Stimulated activated CD4-positive, alpha-beta T cell treated with anti-CD3 and anti-CD28 coated beads, Interleukin-2, amount 100 ng/mL, for 24 hours (primary cell): ENCODE measurements at regions not wholly inside any gene's neighbourhood (a gene's known extent, or its start where the extent isn't known, plus 50 kb on each side); places are given as distances from the start of the nearest gene placed in this dataset.

ENCODE experiments used
- DNase-seq, 2 donors: peaks; one replicate each; pipeline ENCODE4 v3.0.0-alpha.2; 2020

DNA sequence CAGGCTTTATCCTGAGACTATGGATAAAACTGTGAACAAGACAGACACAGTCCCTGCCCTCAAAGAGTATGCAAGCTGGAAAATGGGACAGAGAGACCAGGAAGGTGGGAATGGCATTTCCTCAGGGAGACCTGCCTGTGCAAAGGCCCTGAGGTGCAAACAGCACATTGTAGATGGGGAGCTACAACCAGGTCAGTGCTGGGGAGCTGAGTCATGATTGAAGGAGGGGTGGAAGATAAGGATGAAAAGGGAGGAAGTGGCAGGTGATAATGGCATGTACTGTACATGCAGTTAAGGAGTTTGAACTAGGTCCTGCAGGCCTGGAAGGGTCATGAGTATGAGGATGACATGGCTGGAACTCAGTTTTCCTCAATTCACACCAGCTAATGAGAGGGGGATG, 75.5 kb upstream of the BOD1 start:
- no peak for DNase-seq

DNA sequence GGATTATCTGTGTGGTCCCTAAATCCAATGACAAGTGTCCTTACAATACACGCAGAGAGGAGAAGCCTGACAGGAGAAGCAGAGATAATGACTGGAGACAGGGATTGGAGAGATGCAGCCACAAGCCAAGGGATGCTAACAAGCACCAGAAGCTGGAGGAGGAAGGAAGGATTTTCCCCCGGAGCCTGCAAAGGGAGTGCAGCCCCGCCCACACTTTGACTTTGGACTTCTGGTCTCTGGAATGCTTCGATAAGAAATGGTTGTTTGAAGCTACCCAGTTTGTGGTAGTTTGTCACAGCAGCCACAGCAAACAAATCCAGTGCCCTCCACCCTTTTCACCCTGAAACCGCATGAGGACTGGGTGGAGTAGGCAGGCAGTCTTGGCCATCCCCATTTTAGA, 77.2 kb upstream of the BOD1 start:
- no peak for DNase-seq

DNA sequence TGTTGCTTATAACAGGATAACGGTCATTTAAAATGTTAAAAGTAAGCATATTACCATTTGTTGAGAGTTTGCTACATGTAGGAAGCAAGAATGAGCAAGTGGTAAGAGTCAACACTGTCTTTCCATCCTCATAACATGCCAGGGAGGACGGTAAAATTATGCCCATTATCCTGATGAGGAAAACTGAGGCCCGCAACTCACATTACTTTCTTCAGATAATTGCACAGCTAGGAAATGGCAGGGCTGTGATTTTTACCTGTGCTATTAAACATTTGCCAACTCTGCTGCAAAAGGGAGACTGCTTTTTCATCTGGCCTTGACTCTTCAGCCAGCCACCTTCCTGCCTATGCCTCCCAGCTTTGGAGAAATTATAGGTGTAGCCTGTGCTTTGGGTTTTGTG, 79.8 kb upstream of the BOD1 start:
- DNase-seq, result no peak

GRCh38 chr5:173697931-173698579, 81.6 kb upstream of the BOD1 start:
- DNase-seq, result no peak

- DNase-seq, result no peak
Measured at GRCh38 chr5:173699966-173700365, 83.5 kb upstream of the BOD1 start.

DNA sequence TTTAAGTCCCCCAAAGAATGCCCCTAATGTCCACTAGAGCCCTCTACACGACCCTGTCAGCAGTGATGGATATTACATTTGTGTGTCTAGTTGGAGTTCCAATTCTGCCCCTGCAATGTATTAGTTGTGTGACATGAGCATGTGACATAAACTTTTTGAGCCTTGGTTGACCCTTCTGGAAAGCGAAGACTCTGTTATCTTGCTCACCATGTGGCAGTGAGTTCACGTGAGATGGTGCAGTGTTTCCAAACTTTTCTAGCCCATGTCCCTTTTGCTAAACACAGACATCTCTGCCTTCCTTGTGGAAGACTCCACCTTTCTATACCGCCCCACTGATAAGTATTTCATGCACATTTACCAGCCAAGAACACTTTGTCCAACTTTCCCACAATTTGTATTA, 87.0 kb upstream of the BOD1 start:
- DNase-seq, result no peak

DNA sequence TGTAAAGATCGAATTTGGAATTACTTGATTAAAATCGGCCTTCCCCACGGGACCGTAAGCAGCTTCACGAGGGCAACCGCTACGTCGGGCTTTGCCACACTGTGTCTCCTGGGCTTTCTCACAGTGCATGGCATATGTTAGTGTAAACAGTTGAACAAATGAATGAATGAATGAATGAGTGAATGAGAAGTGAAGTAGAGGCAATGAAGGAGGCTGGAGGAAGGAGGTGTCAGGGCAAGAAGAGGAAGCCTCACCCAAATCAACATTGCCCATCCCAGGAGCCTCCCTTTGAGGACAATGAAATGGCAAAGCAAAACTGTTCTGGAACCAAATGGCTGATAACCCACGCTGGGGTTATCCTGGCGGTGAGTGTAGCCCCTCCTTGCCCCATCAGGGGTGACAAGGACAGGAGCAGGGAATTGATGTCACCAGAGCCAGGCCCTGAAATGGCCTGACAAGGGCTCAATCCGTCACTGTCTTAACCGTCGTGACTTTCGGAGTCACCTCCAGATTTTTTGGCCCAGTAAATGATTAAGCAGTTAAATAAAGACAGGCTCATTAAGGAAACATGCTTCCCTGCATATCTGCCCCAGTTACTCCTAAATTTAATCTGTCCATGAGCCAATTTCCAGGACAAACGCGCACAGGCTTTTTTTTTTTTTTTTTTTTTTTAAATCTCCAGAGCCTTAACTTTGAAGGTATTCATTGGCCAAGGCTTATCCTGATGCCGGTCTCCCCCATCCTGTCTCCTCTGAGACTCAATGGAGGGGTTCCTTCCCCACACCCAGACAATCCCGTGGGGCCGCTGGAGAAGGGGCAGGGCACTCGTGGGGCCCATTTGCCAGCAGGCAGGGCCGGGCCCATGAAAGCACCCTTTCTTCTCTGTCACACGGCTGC, 88.4 kb upstream of the BOD1 start:
- DNase-seq, result no peak

DNA sequence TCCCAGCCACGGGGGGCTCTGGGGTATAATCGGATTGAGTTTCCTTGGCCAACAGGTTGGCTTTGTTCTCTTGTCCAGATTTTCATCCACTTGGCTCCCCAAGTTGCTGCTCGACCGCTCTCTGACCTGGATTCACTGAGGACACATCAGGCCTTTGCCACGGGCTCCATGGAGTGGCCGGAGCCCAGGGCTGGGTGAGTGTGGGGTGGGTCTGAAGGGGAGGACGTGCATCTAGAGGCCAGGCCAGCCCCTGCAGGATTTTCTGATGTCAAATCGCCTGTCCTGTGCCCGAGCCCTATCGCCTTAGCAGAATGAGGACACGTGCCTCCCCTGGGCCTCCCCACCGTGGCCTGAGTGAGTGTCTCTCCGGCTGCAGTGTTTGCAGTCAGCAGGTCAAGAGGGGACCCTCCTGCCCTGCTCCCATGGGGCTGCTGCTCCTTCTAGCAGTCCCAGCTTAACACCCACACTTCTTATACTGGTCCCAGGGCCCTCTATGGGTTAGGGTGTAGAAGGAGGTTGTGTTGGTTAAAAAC, 89.1 kb upstream of the BOD1 start:
- no peak for DNase-seq

GRCh38 chr5:173706700-173707099, 90.2 kb upstream of the BOD1 start:
- no peak for DNase-seq

DNA sequence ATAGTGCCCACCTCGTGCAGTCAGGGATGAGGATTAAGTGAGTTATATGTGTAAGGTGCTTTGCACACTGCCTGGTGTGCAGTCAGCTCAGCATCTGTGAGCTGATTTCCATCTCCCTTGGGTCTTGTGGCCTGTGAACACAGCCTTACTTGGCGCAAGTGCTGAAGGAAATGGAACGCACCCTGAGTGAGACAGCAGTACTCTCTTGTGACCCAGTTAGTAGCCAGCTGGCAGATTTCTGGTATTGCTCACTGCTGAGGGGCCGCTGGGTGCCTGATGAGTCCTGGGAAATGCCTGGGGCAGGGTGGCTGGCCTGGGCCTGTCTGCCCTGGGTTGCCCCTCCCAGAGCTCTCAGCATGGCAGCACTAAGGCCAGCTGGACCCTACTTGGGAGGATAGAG, 90.9 kb upstream of the BOD1 start:
- no peak for DNase-seq

DNA sequence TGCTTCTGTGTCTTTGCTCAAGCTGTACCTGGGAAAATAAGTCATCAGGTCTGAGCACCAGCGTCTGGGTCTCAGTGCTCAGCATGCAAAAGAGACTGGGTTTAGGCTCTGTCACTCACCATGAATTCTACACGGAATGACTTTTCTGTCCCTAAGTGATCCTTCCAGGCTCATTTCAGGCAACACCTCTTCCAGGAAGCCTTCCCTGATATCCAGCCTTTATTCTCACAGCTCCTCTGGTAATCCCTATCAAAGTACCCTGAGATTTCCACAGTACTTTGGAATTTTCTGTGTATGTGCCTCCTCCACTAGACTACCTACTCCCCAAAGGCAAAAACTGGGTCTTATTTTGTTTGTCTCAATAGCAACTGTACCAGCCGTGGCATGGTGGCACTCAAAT, 92.7 kb upstream of the BOD1 start:
- no peak for DNase-seq

DNA sequence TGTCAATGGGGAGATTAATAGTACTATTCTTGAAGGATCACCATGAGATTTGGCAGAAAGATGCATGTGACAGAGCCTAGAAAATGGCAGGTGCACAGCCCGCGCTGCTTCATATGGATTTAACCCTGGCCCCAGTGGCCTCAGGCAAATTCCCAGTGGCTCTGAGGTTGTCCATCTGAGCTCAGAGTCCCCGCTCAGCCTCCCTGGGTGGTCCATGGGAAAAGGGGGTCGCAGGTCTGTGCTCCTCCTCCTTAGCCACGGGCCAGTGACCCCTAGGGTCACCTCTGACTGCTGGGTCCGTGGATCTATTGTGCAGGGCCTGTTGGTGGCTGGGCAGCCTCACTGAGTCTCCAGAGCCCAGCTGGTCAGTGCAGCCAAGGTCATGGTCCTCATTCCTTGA, 93.3 kb upstream of the BOD1 start:
- DNase-seq, result no peak

GRCh38 chr5:173710528-173710927, 94.1 kb upstream of the BOD1 start:
- no peak for DNase-seq

GRCh38 chr5:173711466-173711865, 95.0 kb upstream of the BOD1 start:
- DNase-seq, result no peak

GRCh38 chr5:173712609-173713175, 96.2 kb upstream of the BOD1 start:
- no peak for DNase-seq

DNA sequence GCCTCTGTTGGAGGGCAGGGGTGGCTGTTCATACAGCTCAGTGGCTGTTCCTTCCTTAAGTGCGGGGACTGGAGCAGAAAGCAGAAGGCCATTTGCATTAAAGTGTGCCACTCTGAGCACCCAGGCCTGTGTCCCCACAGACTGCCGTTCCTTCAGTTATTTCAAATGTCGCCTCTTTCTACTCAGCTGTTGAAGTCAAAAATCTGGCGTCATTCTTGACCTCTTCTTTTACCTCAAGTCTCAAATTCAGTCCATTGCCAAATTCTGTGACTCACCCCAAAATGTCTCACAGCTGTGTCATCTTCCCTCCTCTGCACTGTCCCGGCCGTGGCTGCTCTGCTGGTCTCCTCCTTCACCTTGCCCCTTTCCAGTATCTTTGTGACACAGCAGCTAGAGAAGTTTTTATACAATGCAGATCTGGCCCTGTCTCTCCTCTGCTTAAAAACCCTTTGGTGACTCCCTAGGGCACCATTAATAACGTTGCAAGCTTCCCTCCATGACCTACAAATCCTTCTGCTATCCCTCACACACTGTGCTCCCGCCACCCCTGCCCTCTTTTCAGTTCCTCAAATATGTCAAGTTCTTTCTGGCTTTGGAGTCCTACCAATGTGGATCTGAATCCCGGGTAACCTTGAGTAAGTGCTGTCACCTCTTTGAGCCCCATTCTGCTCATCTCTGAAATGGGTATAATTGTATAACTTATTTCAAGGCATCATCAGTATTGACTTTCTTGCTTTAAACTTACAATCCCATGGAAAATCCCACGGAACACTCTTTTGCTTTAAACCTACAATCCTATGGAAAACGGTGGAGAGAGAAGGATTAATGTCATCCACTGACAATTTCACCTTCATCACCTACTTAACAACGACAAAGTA, 98.3 kb upstream of the BOD1 start:
- no peak for DNase-seq

DNA sequence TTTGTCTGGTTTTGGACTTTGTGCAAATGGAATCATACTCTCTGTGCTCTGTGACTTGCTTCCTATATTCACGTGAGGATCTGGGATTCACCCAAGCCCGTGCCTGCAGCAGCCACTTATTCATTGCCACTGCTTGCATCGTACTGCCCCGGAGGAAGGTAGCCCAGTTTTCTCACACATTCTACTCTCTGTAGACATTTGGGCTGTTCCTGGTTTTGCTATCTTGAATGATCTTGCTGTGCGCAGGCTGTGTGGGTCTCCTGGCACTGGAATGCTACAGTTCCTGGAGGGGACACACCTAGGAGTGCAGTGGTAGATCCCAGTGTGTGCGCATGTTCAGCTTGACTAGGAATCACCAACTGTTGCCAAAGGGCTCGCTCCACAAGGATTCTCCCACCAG, 99.2 kb upstream of the BOD1 start:
- no peak for DNase-seq

DNA sequence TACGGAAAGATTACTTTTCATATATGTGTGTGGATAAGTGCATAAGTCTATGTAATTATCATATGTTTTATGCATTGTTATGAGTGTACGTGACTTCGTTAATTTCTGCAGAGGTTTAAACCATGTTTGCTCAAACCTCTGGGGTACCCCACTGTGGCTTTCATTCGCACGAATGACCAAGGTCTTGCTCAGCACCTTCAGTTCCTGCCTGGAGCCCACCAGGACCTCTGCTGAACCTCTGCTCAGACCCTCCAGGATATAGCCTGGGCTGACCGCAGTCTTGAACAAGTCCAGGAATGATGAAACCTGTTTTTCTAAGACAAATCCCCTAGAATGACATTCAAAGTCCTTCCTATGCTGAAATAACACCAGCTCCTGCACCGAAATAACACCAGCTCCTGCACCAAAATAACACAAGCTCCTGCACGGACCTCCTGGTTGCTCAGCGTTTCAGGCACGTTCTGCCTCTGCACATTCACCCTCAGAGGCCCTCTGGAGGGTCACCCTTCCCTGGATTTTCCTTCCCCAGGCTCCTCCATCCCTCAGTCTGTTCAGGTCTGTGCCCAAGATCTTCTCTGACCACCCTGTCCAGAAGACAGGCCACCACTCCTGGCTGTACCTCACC, 99.7 kb upstream of the BOD1 start:
- DNase-seq, result no peak

DNA sequence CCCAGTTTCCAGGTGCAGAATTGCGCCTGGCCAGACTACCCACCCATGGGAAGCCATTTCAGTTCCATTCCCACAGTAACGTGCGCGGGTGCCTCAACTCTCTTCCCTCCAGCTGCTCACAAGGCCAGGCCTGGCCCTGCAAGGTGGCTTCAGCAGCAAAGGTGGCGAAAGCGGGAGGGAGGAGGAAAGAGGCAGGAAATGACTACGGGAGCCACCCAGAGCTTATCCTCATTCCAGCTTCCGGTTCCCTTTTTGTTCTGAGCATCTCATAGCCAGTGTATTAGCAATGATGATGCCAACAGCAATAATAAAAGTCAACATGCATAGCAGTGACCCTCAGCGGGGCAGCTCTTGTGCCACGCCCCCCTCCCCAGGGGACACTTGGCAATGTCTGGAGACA, 101.5 kb upstream of the BOD1 start:
- no peak for DNase-seq

DNA sequence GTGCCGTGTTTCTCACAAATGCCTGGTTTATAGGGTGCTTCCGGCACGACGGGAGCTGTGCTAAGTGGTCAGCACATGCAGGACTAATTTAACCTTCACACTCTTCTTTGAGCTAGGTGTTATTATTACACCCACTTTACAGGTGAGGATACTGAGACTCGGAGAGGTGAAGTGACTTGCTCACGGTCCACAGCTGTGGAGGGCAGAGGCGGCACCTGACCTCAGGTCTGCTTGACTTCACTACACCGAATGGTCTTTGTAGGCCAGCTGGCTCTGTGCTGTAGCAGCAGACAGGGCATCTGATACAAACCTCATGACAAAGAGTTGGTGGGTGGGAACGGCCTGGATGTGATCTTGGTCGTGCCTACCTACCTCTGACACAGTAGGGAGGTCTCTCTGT, 102.0 kb upstream of the BOD1 start:
- no peak for DNase-seq

DNA sequence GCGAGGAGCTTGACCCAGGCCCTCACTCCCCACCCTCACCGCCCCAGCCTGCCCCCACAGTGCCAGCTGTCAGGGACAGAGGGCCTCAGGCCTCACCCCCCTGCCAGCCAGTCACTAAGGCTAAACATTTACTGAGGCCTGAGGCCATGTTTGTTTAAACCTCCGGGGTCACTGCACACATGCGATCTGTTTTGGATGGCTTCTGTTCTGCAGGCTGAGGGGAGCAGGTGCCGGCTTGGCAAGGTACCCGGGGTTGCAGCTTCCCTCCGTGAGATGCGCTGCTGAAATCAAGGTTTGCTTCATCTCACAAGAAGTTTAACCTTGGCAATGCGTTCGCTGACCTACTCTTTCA, 103.3 kb upstream of the BOD1 start:
- DNase-seq, result no peak

- no peak for DNase-seq
Measured at GRCh38 chr5:173720286-173720952, 104.0 kb upstream of the BOD1 start.
